Transverse colon (tissue), 4 donors: ENCODE measurements at regions not wholly inside any gene's neighbourhood (a gene's known extent, or its start where the extent isn't known, plus 50 kb on each side); places are given as distances from the start of the nearest gene placed in this dataset.

Source experiments
- DNase-seq: peaks from one replicate; pipeline ENCODE4 v3.0.0-alpha.2; 2019
- H3K27ac ChIP-seq, 4 donors: fragments of 200-600 bp; sonication (generic); 2 replicates each; pipeline ENCODE4 v1.5.1; 2016 to 2018; ENCODE audit warnings: inconsistent platforms in 4 of 4
- H3K27me3 ChIP-seq: fragments of 200-600 bp; sonication (generic); 2 replicates; pipeline ENCODE4 v1.5.1; 2017; ENCODE audit warnings: inconsistent platforms
- H3K36me3 ChIP-seq, 4 donors: fragments of 200-600 bp; sonication (generic); 2 replicates each; pipeline ENCODE4 v1.5.1; 2017 to 2019; ENCODE audit warnings: inconsistent platforms in 4 of 4
- H3K4me1 ChIP-seq, 4 donors: fragments of 200-600 bp; sonication (generic); 2 replicates each; pipeline ENCODE4 v1.5.1; 2017 to 2020; ENCODE audit warnings: inconsistent platforms in 4 of 4
- H3K4me3 ChIP-seq, 4 donors: fragments of 200-600 bp; sonication (generic); 1 replicate in 1 of 4; 2 replicates in 3 of 4; pipeline versions ENCODE4 v1.5.1 to v1.6.1; 2017 to 2019; ENCODE audit warnings: inconsistent platforms in 4 of 4
- H3K9me3 ChIP-seq, 2 donors: fragments of 200-600 bp; sonication (generic); 2 replicates each; pipeline ENCODE4 v1.5.1; 2017 to 2019; ENCODE audit warnings: inconsistent platforms in 2 of 2
- CTCF ChIP-seq, 5 experiments: fragments of 200-600 bp in 3 of 5; fragments of 450-650 bp in 2 of 5; sonication (generic) in 3 of 5; IDR thresholded peaks; 1 replicate in 2 of 5; 2 replicates in 3 of 5; pipeline ENCODE4 v1.5.1; 2016 to 2017; ENCODE audit warnings: antibody characterized with exemption in 5 of 5, inconsistent platforms in 3 of 5, mild to moderate bottlenecking in 2 of 5, moderate library complexity in 1 of 5
- EP300 ChIP-seq: sonication (generic); formaldehyde crosslinking; IDR thresholded peaks from one replicate; pipeline ENCODE4 v1.6.1; 2017; ENCODE audit warnings: antibody characterized with exemption, low read depth
- POLR2A ChIP-seq: fragments of 450-650 bp; IDR thresholded peaks from one replicate; pipeline ENCODE4 v1.6.1; 2016; ENCODE audit warnings: antibody characterized with exemption, mild to moderate bottlenecking, moderate library complexity
- POLR2AphosphoS5 ChIP-seq, 3 donors: sonication (generic); formaldehyde crosslinking; IDR thresholded peaks; one replicate each; pipeline ENCODE4 v1.6.1; 2016; ENCODE audit warnings: antibody characterized with exemption in 3 of 3
- WGBS, 2 donors: methylation state at CpG; one replicate each; pipeline ENCODE4 v1.1.5; 2018; ENCODE audit warnings: low coverage in 1 of 2; 5-methylcytosine and 5-hydroxymethylcytosine counted together
- in situ Hi-C, 4 donors: fragments of 200-750 bp; cut with MboI; loops; one replicate each; pipeline versions ENCODE4 v1.15.0 to v1.15.1; 2017; ENCODE audit warnings: low sequenced_read_pairs in 3 of 4, low pct_ligation_motif_present in 1 of 4, low pct_unique_long_range_greater_than_20kb in 1 of 4
- intact Hi-C: fragments of 100-400 bp; cut with DNase I; formaldehyde crosslinking; loops from one replicate; pipeline ENCODE4 v1.15.1; 2023; ENCODE audit warnings: low total_unique reads

- WGBS, 2 donors, result 61 to 80% methylated on average over 1 to 4 of the region's 4 CpGs
- no peak for TF ChIP-seq POLR2AphosphoS5 (IDR thresholded peaks at IDR 0.05)
- H3K9me3 ChIP-seq, result no peaks in the 10 kb centered on the region
- H3K4me1 ChIP-seq, result no peaks in the 10 kb centered on the region
- H3K36me3 ChIP-seq, result no peaks in the 10 kb centered on the region
- H3K4me3 ChIP-seq, result no peak overlapping the region
- H3K27me3 ChIP-seq, result no peaks in the 10 kb centered on the region
- in situ Hi-C loops, result no loop called here
- intact Hi-C loops, result no loop called here
- no peak for DNase-seq
- no peak overlapping the region for H3K27ac ChIP-seq
Observed at GRCh38 chr12:105948331-105948730, 190.4 kb downstream of the NUAK1 start.

- no peaks in the 10 kb centered on the region for H3K9me3 ChIP-seq
- TF ChIP-seq POLR2AphosphoS5 (IDR thresholded peaks at IDR 0.05), result no peak
- TF ChIP-seq EP300, result no peak
- TF ChIP-seq POLR2A, result no peak
- TF ChIP-seq CTCF (IDR thresholded peaks at IDR 0.05), result no peak
- H3K4me1 ChIP-seq, result no peaks in the 10 kb centered on the region
- no peak overlapping the region for H3K4me3 ChIP-seq
- intact Hi-C loops, result no loop called here
- in situ Hi-C loops, result no loop called here
- H3K36me3 ChIP-seq, result no peaks in the 10 kb centered on the region
- DNase-seq, result no peak
- no peaks in the 10 kb centered on the region for H3K27me3 ChIP-seq
- H3K27ac ChIP-seq, result no peak overlapping the region
Observed at GRCh38 chr12:105949391-105949790, 189.4 kb downstream of the NUAK1 start.

- in situ Hi-C loops (no loop called here), intact Hi-C loops (loop anchor here (5.0 kb wide), 1 partner anchor 1974 kb away; no protein-coding TSS in a partner anchor)
- no peak for DNase-seq
- 50% methylated on average over 2 of the region's 2 CpGs; no CpG with 5 or more reads in 1 of the 2 donors for WGBS, 2 donors
- Histone ChIP-seq H3K4me1 (no peaks in the 10 kb centered on the region), H3K36me3 (no peaks in the 10 kb centered on the region), H3K27me3 (no peaks in the 10 kb centered on the region), H3K4me3 (no peak overlapping the region), H3K27ac (no peak overlapping the region), H3K9me3 (no peaks in the 10 kb centered on the region)
- no peak for TF ChIP-seq EP300
Observed at GRCh38 chr12:105951732-105952131, 187.0 kb downstream of the NUAK1 start.

- DNase-seq, result no peak
- Histone ChIP-seq H3K4me1 (no peaks in the 10 kb centered on the region), H3K9me3 (no peaks in the 10 kb centered on the region), H3K36me3 (no peaks in the 10 kb centered on the region), H3K27me3 (no peaks in the 10 kb centered on the region), H3K27ac (no peak overlapping the region), H3K4me3 (no peak overlapping the region)
- 75 to 94% methylated on average over 2 to 7 of the region's 7 CpGs for WGBS, 2 donors
- no peak for TF ChIP-seq EP300
- no peak for TF ChIP-seq POLR2A
- no peak for TF ChIP-seq CTCF (IDR thresholded peaks at IDR 0.05)
- TF ChIP-seq POLR2AphosphoS5 (IDR thresholded peaks at IDR 0.05), result no peak
- intact Hi-C loops, result loop anchor here (5.0 kb wide), 1 partner anchor 1978 kb away; no protein-coding TSS in a partner anchor
- in situ Hi-C loops, result no loop called here
Observed at GRCh38 chr12:105954951-105955931, 183.5 kb downstream of the NUAK1 start.

- no peak for TF ChIP-seq POLR2A
- no peak for TF ChIP-seq EP300
- TF ChIP-seq POLR2AphosphoS5 (IDR thresholded peaks at IDR 0.05), result no peak
- TF ChIP-seq CTCF (IDR thresholded peaks at IDR 0.05), result no peak
- Histone ChIP-seq H3K36me3 (no peaks in the 10 kb centered on the region), H3K9me3 (no peaks in the 10 kb centered on the region), H3K27ac (no peak overlapping the region), H3K27me3 (no peaks in the 10 kb centered on the region), H3K4me3 (no peak overlapping the region), H3K4me1 (no peaks in the 10 kb centered on the region)
- 67 to 80% methylated on average over 1 to 2 of the region's 2 CpGs for WGBS, 2 donors
- no peak for DNase-seq
- in situ Hi-C loops, result no loop called here
- intact Hi-C loops, result no loop called here
Observed at GRCh38 chr12:105955976-105956375, 182.8 kb downstream of the NUAK1 start.
